HG03095 (cell line): ENCODE measurements at regions not wholly inside any gene's neighbourhood (a gene's known extent, or its start where the extent isn't known, plus 50 kb on each side); places are given as distances from the start of the nearest gene placed in this dataset.

ENCODE experiments used
- ATAC-seq: cut with Tn5 transposase; IDR thresholded peaks from one replicate; pipeline ENCODE4 v1.9.1; 2021; ENCODE audit warnings: moderate library complexity; ENCODE audit not compliant: unreplicated experiment

- ATAC-seq, result no peak
These were observed 242.1 kb upstream of the GSE1 start for GRCh38 chr16:85370881-85371651.

- ATAC-seq, result no peak
These were observed 241.2 kb upstream of the GSE1 start for GRCh38 chr16:85371948-85372347.

- ATAC-seq, result no peak
These were observed 240.3 kb upstream of the GSE1 start for GRCh38 chr16:85372627-85373372.

GRCh38 chr16:85373741-85374570, 239.2 kb upstream of the GSE1 start:
- ATAC-seq, result no peak

- ATAC-seq, result no peak
These were observed 238.6 kb upstream of the GSE1 start for GRCh38 chr16:85374571-85374872.

- no peak for ATAC-seq
These were observed 237.8 kb upstream of the GSE1 start for GRCh38 chr16:85375282-85375681.

GRCh38 chr16:85376292-85377095, 236.6 kb upstream of the GSE1 start:
- ATAC-seq, result no peak

GRCh38 chr16:85377388-85378144, 235.6 kb upstream of the GSE1 start:
- no peak for ATAC-seq

GRCh38 chr16:85378145-85379040, 234.7 kb upstream of the GSE1 start:
- ATAC-seq, result no peak

- ATAC-seq, result no peak
These were observed 233.8 kb upstream of the GSE1 start for GRCh38 chr16:85379041-85380001.

GRCh38 chr16:85380002-85380395, 233.1 kb upstream of the GSE1 start:
- no peak for ATAC-seq

GRCh38 chr16:85380905-85381737, 232.0 kb upstream of the GSE1 start:
- ATAC-seq, result no peak

GRCh38 chr16:85381738-85382592, 231.2 kb upstream of the GSE1 start:
- no peak for ATAC-seq

GRCh38 chr16:85382717-85383118, 230.4 kb upstream of the GSE1 start:
- no peak for ATAC-seq

GRCh38 chr16:85383836-85384832, 229.0 kb upstream of the GSE1 start:
- ATAC-seq, result no peak
